GM12874 (cell line): ENCODE measurements at regions not wholly inside any gene's neighbourhood (a gene's known extent, or its start where the extent isn't known, plus 50 kb on each side); places are given as distances from the start of the nearest gene placed in this dataset.

Experiments used
- TF ChIP-seq, protein P1 (sequence below): IDR thresholded peaks from 2 replicates; pipeline ENCODE4 v1.5.1; 2011; ENCODE audit warnings: low read depth, mild to moderate bottlenecking, control low read depth, low read length, moderate library complexity; ENCODE audit not compliant: insufficient read depth

GRCh38 chr11:19409307-19409706, 168.6 kb upstream of the E2F8 start:
- TF ChIP-seq, protein P1, sequence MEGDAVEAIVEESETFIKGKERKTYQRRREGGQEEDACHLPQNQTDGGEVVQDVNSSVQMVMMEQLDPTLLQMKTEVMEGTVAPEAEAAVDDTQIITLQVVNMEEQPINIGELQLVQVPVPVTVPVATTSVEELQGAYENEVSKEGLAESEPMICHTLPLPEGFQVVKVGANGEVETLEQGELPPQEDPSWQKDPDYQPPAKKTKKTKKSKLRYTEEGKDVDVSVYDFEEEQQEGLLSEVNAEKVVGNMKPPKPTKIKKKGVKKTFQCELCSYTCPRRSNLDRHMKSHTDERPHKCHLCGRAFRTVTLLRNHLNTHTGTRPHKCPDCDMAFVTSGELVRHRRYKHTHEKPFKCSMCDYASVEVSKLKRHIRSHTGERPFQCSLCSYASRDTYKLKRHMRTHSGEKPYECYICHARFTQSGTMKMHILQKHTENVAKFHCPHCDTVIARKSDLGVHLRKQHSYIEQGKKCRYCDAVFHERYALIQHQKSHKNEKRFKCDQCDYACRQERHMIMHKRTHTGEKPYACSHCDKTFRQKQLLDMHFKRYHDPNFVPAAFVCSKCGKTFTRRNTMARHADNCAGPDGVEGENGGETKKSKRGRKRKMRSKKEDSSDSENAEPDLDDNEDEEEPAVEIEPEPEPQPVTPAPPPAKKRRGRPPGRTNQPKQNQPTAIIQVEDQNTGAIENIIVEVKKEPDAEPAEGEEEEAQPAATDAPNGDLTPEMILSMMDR: no peak

GRCh38 chr11:19407677-19408270, 167.0 kb upstream of the E2F8 start:
- TF ChIP-seq, protein P1: no peak

DNA sequence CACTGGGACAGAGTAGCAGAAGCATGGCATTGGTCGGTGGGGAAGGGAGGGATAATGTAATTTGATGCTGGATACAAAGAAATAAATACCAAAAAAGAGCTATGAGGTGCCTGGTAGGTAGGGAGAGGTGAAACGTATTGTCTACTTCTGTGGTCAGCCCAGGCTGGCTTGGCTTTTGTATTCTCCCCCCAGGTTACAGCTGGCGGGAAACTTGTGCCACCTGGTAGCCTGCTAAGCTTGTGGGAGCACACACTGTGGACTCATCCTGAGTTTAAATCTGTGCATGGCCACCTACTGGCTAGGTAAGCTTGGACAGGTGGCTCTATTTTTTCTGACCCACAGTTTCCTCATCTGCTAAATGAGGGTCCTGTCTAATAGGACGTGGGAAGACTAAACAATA, 165.2 kb upstream of the E2F8 start:
- TF ChIP-seq, protein P1: no peak

DNA sequence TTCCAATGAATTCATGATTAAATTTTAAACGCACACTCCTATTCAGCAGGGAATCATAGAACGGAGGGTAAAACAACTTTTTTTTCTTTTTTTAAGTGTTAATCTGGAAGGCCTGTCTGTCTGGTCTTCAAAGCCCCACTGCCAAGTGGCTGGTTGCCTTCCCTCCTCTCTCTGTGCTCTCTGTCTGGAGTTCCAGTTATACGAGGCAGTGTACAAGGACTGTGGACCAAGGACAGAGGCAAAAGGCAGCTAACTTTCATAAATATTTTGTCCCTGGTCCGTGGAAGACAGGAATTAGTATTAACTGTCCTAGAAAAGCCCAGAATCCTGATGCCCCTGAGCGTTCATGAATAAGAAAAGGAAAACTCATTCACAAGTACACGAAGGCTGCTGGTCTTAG, 164.0 kb upstream of the E2F8 start:
- TF ChIP-seq, protein P1: no peak

DNA sequence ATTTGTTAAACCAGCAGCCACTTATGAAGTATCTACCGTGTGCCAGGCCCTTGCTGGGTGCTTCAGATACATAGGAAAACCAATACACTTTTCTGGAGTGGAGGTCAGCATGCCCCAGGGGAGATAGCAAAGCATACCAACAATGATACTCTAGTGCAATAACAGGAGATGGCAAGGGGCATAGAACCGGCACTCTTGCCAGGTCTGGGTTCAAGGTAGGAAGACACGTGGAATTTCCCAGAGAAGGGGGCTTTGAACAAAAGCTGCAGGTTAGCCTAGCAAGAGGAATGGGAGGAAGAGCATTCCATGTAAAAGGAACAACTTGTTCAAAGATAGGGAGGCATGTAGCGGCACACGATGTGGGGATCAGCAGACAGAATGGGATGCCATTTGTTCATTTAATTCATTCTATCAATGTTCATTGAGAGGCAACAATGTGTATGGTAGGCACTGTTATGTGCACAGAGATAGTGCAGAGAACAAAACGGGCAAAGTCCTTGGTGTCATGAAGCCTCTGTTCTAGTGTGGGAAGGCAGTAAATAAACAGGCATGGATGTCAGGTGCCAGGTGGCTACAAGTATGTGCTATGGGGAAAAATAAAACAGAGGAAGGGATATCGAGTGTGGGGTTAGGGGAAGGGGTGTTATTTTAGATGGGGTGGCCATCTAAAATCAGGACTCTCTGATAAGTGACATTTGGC, 162.6 kb upstream of the E2F8 start:
- TF ChIP-seq, protein P1: no peak

- TF ChIP-seq, protein P1: no peak
These were observed 159.6 kb upstream of the E2F8 start for GRCh38 chr11:19400296-19400695.

DNA sequence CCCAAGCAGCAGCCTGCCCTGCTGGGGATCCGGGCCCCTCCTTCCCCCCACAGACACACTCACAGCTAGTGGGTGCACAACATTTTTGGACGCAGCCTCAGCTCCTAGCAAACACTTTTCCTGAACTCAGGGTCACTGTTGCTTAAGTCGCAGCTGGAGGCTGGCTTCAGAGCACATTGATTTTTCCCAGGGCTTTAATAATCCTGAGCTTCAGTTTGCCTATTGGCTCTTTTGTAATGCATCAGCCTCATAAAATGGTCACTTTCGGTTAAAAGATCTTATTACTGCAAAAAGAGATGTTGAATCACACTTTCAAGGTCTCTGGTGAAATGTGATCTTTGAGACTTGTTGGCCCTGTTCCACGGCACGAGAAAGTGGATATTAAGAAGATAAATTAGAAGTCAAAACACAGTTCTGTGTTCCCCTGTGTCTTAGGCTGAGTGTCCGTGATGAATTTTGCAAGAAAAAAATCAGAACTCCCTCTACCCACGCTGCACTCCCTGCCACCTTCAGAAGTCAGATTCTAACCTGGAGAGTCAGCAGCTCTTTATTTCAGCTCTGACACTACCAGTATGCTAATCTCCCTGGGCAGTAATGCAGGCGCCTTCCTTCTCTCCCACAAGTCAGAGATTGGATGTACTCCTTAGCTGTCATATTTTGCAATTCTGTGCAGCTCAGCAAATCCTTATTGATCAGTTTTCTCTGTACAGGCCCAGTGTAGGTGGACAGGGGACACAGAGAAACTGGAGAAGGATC, 158.2 kb upstream of the E2F8 start:
- TF ChIP-seq, protein P1: no peak
